Activated T-cell treated with anti-CD3 and anti-CD28 coated beads, Interleukin-2, amount 50 U/mL, for 72 hours (primary cell): ENCODE measurements at regions not wholly inside any gene's neighbourhood (a gene's known extent, or its start where the extent isn't known, plus 50 kb on each side); places are given as distances from the start of the nearest gene placed in this dataset.

Experiments used
- ATAC-seq, 2 donors: fragments of 150-1000 bp; cut with Tn5 transposase; replicated peaks in 1 of 2; 2 replicates each; pipeline ENCODE4 v1.10.0; 2021; ENCODE audit warnings: moderate library complexity in 2 of 2, mild to moderate bottlenecking in 1 of 2
- DNase-seq, 2 donors: peaks; one replicate each; pipeline ENCODE4 v3.0.0; 2021 to 2022; ENCODE audit warnings: mixed read lengths in 1 of 2
- H3K27ac Mint-ChIP-seq: one replicate; pipeline ENCODE4 v1.8.0; 2022; ENCODE audit warnings: mild to moderate bottlenecking, moderate library complexity, mixed read lengths
- H3K27me3 Mint-ChIP-seq: one replicate; pipeline ENCODE4 v1.8.0; 2022; ENCODE audit warnings: low read depth, mixed read lengths
- H3K36me3 Mint-ChIP-seq, 2 donors: one replicate each; pipeline ENCODE4 v1.8.0; 2022; ENCODE audit warnings: mixed read lengths in 2 of 2, mild to moderate bottlenecking in 1 of 2; ENCODE audit not compliant: insufficient read depth in 2 of 2
- H3K4me1 Mint-ChIP-seq: one replicate; pipeline ENCODE4 v1.8.0; 2022; ENCODE audit warnings: low read depth, mixed read lengths
- H3K4me3 Mint-ChIP-seq, 2 donors: one replicate each; pipeline ENCODE4 v1.8.0; 2022; ENCODE audit warnings: mild to moderate bottlenecking in 2 of 2, mixed read lengths in 2 of 2, moderate library complexity in 2 of 2
- H3K9me3 Mint-ChIP-seq, 2 donors: one replicate each; pipeline ENCODE4 v1.8.0; 2022; ENCODE audit warnings: mixed read lengths in 2 of 2

DNA sequence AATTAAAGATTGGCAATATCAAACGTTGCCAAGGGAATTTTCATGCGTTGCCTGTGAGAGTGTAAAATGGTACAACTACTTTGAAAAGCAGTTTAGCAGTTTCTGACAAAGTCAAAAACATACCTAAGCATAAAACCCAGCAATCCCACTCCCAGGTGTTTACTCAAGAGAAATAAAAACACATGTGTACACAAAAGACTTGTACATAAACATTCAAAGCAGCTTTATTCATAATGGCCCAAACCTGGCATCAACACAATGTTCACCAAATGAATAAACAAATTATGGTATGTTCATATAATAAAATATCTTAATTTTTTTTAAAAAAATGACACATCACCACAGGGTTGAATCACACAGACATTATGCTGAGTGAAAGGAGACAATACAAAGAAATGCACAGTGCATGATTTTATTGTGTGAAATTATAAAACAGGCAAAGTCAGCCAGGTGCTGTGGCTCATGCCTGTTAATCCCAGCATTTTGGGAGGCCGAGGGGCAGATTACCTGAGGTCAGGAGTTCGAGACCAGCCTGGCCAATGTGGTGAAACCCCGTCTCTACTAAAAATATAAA is 240.4 kb upstream of the MARCKS start:
- peaks cover 41% of the 10 kb centered on the region for H3K27me3 Mint-ChIP-seq
- DNase-seq (no peak), ATAC-seq (no peak)
- H3K27ac Mint-ChIP-seq = no peak overlapping the region
- no peaks in the 10 kb centered on the region for H3K4me1 Mint-ChIP-seq
- H3K9me3 Mint-ChIP-seq = peaks cover 2 to 4% of the 10 kb centered on the region in 2 donors
- H3K4me3 Mint-ChIP-seq = no peak overlapping the region
- H3K36me3 Mint-ChIP-seq = no peaks in the 10 kb centered on the region

DNA sequence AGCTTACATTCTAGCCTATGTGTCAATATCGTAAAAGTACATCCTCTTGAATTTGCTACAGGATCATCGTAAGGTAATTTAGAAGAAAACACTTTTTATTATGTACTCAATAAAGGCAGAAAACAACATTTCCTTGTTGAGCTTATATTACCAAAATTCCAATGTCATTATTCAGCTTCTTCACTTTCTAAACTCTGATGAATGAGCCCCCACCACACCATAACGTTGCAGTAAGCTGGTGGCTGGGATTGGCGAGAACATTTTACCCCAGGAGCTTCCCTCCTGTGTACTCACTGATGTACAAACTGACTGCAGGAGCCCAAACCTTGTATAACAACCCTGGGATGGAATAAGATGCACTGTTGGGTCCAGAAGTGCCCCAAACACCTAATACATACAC is 238.1 kb upstream of the MARCKS start:
- ATAC-seq (no peak), DNase-seq (no peak)
- Mint-ChIP-seq H3K27ac (no peak overlapping the region), H3K27me3 (peaks cover 25% of the 10 kb centered on the region), H3K4me3 (no peak overlapping the region), H3K36me3 (no peaks in the 10 kb centered on the region), H3K4me1 (no peaks in the 10 kb centered on the region), H3K9me3 (no peaks in the 10 kb centered on the region)

DNA sequence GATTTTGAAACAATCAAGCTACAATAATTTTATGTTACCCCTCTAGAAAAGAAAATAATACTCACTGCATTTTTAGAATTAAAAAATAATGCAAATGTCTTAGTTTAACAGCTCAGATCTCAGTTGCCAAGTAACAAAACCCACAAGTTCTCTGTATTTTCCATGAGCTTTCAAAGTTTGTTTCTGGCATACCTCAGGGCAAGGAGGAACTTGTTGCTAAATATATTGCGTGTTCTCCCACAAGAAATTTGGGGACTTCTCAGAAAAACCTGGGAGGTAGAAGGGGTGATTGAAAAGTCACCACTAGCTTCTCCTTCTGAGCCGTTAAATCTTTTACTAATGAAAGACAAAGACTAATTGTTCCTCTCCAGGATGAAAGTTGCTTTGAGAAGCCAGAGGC is 236.8 kb upstream of the MARCKS start:
- H3K9me3 Mint-ChIP-seq = no peaks in the 10 kb centered on the region
- H3K27me3 Mint-ChIP-seq = peaks cover 17% of the 10 kb centered on the region
- DNase-seq (no peak), ATAC-seq (no peak)
- H3K27ac Mint-ChIP-seq = no peak overlapping the region
- H3K36me3 Mint-ChIP-seq = no peaks in the 10 kb centered on the region
- H3K4me3 Mint-ChIP-seq = no peak overlapping the region
- no peaks in the 10 kb centered on the region for H3K4me1 Mint-ChIP-seq

DNA sequence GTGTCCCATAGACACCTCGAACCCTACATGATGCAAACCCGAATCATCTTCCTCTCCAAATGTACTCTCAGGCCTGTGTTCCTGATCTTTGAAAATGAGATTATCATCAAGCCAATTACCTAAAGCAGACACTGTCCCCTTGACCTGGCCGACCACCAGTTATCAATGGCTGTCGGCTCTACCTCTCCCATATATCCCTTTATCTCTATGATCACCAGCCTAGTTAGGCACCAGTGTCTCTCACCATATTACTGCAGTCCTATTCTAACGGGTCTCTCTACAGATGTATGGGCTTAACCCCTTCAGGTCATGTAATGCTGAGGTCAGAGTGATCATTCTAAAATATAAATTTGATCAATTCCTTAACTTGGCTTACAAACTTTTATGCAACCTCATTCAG is 234.9 kb upstream of the MARCKS start:
- Mint-ChIP-seq H3K9me3 (no peaks in the 10 kb centered on the region), H3K4me1 (peaks cover 8% of the 10 kb centered on the region), H3K27me3 (peaks cover 25% of the 10 kb centered on the region), H3K36me3 (no peaks in the 10 kb centered on the region), H3K4me3 (no peak overlapping the region), H3K27ac (no peak overlapping the region)
- no peak for ATAC-seq
- no peak for DNase-seq

DNA sequence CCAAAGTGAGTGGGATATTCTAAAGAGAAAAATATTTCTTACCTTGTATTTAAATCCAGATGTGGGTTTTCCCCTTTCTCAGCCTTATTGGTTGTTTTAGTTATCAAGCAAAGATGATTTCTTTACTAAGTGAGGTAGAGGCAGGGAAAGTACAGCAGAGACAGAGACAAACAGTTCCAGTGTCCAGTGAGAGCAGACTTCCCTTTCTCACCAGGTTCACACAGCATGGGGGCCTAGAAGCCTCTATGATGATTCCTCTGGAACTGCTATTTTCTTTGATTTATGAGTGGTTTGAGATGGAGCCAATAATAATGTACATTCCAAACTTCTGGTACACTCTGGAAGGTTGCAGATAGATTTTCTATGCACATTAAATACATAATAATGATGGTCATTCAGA is 234.0 kb upstream of the MARCKS start:
- Mint-ChIP-seq H3K27ac (no peak overlapping the region), H3K9me3 (no peaks in the 10 kb centered on the region), H3K4me1 (peaks cover 8% of the 10 kb centered on the region), H3K36me3 (no peaks in the 10 kb centered on the region), H3K27me3 (peaks cover 34% of the 10 kb centered on the region), H3K4me3 (no peak overlapping the region)
- no peak for DNase-seq
- ATAC-seq = no peak

DNA sequence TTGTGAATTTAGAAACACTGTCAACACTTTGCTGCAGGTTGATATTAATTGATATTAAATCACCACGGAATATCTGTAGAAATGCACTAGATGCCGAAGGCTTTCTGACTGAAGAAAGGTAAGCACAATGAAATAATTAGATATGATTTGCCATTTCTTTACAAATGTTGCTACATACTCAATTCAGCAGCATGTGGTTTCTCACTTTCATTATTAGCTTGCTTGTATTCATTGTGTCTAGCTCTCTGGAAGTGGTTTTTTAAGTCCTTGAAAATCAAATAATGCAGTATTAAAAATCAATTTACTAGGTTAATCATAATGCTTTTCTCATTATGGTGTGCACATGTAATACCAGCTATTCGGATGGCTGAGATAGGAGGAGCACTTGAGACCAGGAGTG is 231.3 kb upstream of the MARCKS start:
- ATAC-seq (peak; percentile 45 to 49), DNase-seq (no peak)
- Mint-ChIP-seq H3K4me3 (no peak overlapping the region), H3K36me3 (no peaks in the 10 kb centered on the region), H3K9me3 (no peaks in the 10 kb centered on the region), H3K27me3 (peaks cover 36% of the 10 kb centered on the region), H3K27ac (no peak overlapping the region), H3K4me1 (peaks cover 22% of the 10 kb centered on the region)

DNA sequence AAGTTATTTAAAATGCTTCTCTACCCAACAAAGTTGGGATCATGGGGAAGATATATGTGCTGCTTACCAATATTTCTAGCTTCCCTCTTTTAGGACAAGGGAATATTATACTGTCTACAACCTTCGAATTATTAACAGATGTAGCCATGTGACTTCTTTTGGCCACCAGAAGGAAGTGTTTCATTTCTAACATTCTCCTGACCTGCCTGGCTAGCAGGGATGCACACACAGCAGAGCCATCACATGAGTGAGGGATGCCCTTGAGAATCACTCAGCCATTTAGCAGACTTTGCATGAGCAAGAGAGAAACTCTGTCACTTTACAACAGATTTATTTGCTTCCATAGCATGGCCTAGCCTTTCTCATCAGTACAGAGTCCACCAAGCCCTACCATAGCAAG is 230.7 kb upstream of the MARCKS start:
- no peak overlapping the region for H3K27ac Mint-ChIP-seq
- H3K36me3 Mint-ChIP-seq = no peaks in the 10 kb centered on the region
- H3K9me3 Mint-ChIP-seq = no peaks in the 10 kb centered on the region
- DNase-seq (no peak), ATAC-seq (no peak)
- peaks cover 33% of the 10 kb centered on the region for H3K27me3 Mint-ChIP-seq
- H3K4me3 Mint-ChIP-seq = no peak overlapping the region
- H3K4me1 Mint-ChIP-seq = peaks cover 28% of the 10 kb centered on the region

DNA sequence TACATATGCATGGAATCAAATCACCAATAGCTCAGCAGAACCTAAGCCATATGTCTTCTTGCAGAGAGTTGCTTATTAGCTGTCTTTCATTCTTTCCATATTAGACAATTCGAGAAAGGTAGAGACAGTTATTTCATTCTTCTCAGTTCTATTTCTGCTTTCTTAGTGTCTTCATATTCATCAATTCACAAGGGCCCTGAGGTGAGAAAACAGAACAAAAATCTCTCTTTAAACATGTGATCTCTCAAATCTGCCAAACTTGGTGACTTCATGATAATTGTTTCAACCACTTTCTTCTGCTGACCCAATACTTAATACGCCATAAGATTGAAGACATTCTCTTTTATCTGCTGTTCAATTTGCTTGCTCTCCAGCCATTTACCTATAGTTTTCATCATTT is 229.7 kb upstream of the MARCKS start:
- H3K9me3 Mint-ChIP-seq = no peaks in the 10 kb centered on the region
- no peak overlapping the region for H3K4me3 Mint-ChIP-seq
- no peak overlapping the region for H3K27ac Mint-ChIP-seq
- ATAC-seq (no peak), DNase-seq (no peak)
- peaks cover 33% of the 10 kb centered on the region for H3K27me3 Mint-ChIP-seq
- no peaks in the 10 kb centered on the region for H3K36me3 Mint-ChIP-seq
- peaks cover 38% of the 10 kb centered on the region for H3K4me1 Mint-ChIP-seq

DNA sequence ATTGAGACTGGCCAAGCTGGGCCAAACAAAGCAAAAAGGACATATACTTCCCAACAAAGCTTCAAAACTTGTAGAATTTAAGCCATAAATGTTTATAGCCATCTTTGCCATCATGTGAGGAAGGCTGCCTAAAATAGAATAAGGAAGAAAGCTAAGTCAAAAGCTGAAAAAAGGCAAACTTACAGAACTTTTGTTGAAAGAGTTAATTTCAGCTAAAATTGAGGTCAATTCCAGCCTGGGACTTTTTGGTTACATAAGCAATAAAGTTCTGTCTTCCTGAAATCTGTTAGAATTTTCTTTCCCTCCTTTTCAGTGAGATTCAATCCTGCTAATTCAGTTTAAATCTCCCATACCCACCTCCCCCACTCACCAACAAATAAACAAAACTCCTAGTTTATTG is 227.9 kb upstream of the MARCKS start:
- ATAC-seq (no peak), DNase-seq (no peak)
- Mint-ChIP-seq H3K9me3 (no peaks in the 10 kb centered on the region), H3K27me3 (peaks cover 38% of the 10 kb centered on the region), H3K4me1 (peaks cover 44% of the 10 kb centered on the region), H3K27ac (no peak overlapping the region), H3K36me3 (no peaks in the 10 kb centered on the region), H3K4me3 (no peak overlapping the region)

DNA sequence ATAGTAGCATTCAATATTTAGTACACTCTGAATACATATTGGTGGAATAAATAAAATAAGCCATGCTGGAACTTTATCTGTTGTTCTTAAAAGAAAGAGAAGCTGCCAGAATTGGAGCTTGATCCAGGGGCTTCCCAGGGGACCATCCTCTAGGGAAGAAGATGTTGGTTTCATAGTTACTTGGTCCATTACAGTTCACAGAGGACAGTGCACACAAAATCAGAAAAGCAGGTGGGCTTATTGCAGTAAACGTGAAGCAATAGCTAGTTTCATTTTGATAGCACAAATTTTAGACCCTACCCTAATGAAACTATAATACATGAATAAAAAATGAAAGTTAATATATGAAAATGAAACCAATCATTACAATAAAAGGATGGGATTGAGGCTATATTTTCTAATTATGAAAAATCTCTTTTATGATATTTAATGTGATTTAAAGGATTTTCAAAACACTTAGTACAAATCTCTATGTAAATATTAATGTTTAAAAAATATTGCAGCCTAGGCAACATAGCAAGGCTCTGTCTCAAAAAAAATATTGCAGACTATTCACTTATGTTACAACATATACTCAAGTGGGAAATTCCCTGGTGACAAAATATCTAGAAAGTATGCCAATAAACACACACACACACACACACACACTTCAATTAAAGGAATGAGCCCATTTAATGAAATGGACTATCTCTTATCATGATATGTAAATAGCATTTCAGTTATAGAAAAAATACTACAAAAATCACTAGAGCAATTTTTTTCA is 227.0 kb upstream of the MARCKS start:
- Mint-ChIP-seq H3K36me3 (peaks cover 0 to 2% of the 10 kb centered on the region in 2 donors), H3K9me3 (no peaks in the 10 kb centered on the region), H3K4me1 (peaks cover 44% of the 10 kb centered on the region), H3K27ac (peak overlapping the region; percentile 72), H3K27me3 (peaks cover 47% of the 10 kb centered on the region), H3K4me3 (peak overlapping the region; percentile 73 to 82)
- ATAC-seq = no peak
- DNase-seq = no peak

DNA sequence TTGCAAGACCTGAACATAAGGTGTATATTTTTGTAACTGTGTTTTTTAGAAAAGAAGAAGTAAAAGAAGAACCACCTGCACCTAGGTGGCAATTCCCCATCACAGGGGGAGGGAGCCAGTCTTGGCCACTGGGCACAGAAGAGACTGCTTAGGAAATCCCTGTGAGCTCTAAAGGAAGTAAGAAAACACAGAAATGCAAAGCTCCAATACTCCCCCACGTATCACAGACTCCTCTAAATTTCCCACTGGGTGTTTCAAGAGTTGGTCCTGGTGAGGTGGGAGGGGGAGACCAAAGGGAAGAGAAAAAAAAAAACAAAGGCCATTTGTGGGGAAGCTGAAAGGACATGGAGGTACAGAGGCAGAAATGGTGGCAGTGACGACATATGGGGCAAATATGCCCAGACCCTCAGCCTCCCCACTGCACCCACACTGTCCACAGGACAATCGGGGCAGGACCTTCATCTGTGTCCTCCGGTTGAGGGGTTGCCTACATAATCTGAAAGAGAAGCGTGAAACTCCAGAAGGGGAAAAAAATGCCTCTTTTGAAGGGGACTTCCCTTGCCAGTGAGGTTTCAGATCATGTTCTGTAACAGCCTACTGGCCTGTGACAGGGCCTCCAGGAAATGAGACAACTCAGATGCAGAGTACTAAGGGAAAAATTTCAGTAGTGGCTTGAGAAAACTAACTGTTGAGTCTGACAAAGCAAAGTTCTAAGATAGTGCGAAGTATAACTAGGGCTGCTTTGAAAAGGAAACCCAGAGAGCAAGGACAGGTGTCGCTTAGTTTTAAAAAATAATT is 226.2 kb upstream of the MARCKS start:
- peaks cover 39% of the 10 kb centered on the region for H3K4me1 Mint-ChIP-seq
- DNase-seq (peak; percentile 47 to 50), ATAC-seq (peak; percentile 79)
- H3K9me3 Mint-ChIP-seq = no peaks in the 10 kb centered on the region
- peak overlapping the region; percentile 73 to 82 for H3K4me3 Mint-ChIP-seq
- peak overlapping the region; percentile 72 for H3K27ac Mint-ChIP-seq
- H3K36me3 Mint-ChIP-seq = peaks cover 0 to 2% of the 10 kb centered on the region in 2 donors
- H3K27me3 Mint-ChIP-seq = peaks cover 51% of the 10 kb centered on the region

DNA sequence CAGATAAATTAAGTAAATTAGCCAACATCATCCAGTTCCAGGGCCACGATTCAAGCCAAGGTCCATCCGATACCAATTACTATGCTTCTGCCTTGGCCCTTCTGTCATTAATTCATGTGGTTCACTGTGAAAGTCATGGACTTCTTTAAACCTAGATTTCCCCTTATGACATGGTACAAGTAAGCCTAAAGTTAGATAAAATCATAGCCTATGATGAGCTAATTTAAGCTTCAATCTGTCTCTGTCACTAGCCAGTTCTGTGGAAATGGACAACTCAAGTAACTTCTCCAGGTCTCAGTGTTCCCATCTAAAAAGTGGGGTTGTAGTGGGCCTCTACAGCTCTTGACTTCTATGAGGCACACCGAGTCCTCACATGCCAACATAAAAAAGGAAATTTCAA is 225.5 kb upstream of the MARCKS start:
- H3K27ac Mint-ChIP-seq = peak overlapping the region; percentile 49
- peaks cover 36% of the 10 kb centered on the region for H3K4me1 Mint-ChIP-seq
- ATAC-seq (no peak), DNase-seq (no peak)
- H3K36me3 Mint-ChIP-seq = peaks cover 0 to 2% of the 10 kb centered on the region in 2 donors
- H3K4me3 Mint-ChIP-seq = peak overlapping the region in 1 of 2 donors; percentile 82
- H3K9me3 Mint-ChIP-seq = no peaks in the 10 kb centered on the region
- peaks cover 49% of the 10 kb centered on the region for H3K27me3 Mint-ChIP-seq

DNA sequence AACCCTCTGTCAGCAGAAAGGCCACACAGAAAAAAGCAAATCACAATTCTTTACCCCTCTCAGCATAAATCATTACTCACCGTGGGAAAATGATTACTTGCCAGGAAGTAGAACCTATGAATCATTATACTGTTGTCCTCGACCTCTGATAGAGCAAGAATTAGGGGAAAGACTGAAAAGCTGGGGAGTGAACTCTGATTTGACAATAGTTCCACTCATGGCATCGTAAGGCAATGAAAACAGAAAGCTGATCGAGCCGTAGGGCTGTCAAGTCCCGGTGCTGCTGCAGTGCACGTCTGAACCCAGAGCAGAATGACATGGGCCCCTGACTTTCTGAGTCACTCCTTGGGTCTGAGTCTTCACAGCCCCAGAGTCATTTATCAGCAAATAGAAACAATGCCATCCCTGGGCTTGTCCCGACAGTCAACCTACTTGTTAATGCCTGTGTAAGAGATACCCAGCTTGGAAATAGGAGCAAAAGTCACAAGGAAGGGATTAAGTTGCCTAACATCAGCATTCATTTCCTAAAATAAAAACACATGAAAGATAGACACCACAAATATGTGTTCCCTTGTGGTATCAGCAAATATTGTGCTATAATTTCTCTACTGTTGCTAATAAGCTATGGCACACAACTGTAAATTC is 224.8 kb upstream of the MARCKS start:
- peak overlapping the region; percentile 67 to 71 for H3K4me3 Mint-ChIP-seq

More for the DNA sequence above, 224.8 kb upstream of the MARCKS start:
- peak; percentile 62 to 65 for DNase-seq
- H3K9me3 Mint-ChIP-seq = no peaks in the 10 kb centered on the region
- peaks cover 36% of the 10 kb centered on the region for H3K4me1 Mint-ChIP-seq
- H3K27me3 Mint-ChIP-seq = peaks cover 42% of the 10 kb centered on the region
- peak overlapping the region; percentile 11 for H3K27ac Mint-ChIP-seq
- ATAC-seq = peak; percentile 84 to 86
- peaks cover 0 to 2% of the 10 kb centered on the region in 2 donors for H3K36me3 Mint-ChIP-seq
